ENCODE measurements at regions not wholly inside any gene's neighbourhood (a gene's known extent, or its start where the extent isn't known, plus 50 kb on each side); places are given as distances from the start of the nearest gene placed in this dataset.

GRCh38 chr10:107379601-107380000 lies 215.1 kb upstream of the SORCS1 start:
- DNase-seq: no peak

GRCh38 chr10:107371801-107372200 lies 207.3 kb upstream of the SORCS1 start:
- DNase-seq: no peak

GRCh38 chr10:107364872-107365271 lies 200.4 kb upstream of the SORCS1 start:
- no peak for DNase-seq

- no peak for DNase-seq
Measured at GRCh38 chr10:107362306-107362705, 197.8 kb upstream of the SORCS1 start.

GRCh38 chr10:107357033-107357432 lies 192.5 kb upstream of the SORCS1 start:
- no peak for DNase-seq

GRCh38 chr10:107356396-107356795 lies 191.9 kb upstream of the SORCS1 start:
- no peak for DNase-seq

GRCh38 chr10:107342711-107343110 lies 178.2 kb upstream of the SORCS1 start:
- DNase-seq: no peak

- no peak for DNase-seq
Measured at GRCh38 chr10:107341281-107341680, 176.8 kb upstream of the SORCS1 start.

- DNase-seq: no peak
Measured at GRCh38 chr10:107340326-107340725, 175.8 kb upstream of the SORCS1 start.

- DNase-seq: no peak
Measured at GRCh38 chr10:107336061-107336460, 171.6 kb upstream of the SORCS1 start.

GRCh38 chr10:107317592-107317991 lies 153.1 kb upstream of the SORCS1 start:
- no peak for DNase-seq

GRCh38 chr10:107303203-107303602 lies 138.7 kb upstream of the SORCS1 start:
- no peak for DNase-seq

GRCh38 chr10:107299606-107300005 lies 135.1 kb upstream of the SORCS1 start:
- DNase-seq: no peak

- DNase-seq: no peak
Measured at GRCh38 chr10:107284187-107284586, 119.7 kb upstream of the SORCS1 start.

GRCh38 chr10:107280293-107280692 lies 115.8 kb upstream of the SORCS1 start:
- DNase-seq: peak; percentile 1

- DNase-seq: no peak
Measured at GRCh38 chr10:107277591-107277990, 113.1 kb upstream of the SORCS1 start.

- no peak for DNase-seq
Measured at GRCh38 chr10:107275806-107276205, 111.3 kb upstream of the SORCS1 start.

- no peak for DNase-seq
Measured at GRCh38 chr10:107269626-107270025, 105.1 kb upstream of the SORCS1 start.

- no peak for DNase-seq
Measured at GRCh38 chr10:107264742-107265141, 100.2 kb upstream of the SORCS1 start.

- no peak for DNase-seq
Measured at GRCh38 chr10:107244122-107244521, 79.6 kb upstream of the SORCS1 start.

- no peak for DNase-seq
Measured at GRCh38 chr10:107238275-107238674, 73.8 kb upstream of the SORCS1 start.

GRCh38 chr10:107232013-107232412 lies 67.5 kb upstream of the SORCS1 start:
- DNase-seq: no peak

GRCh38 chr10:107230887-107231286 lies 66.4 kb upstream of the SORCS1 start:
- no peak for DNase-seq

GRCh38 chr10:107215681-107216080 lies 51.2 kb upstream of the SORCS1 start:
- DNase-seq: no peak

Measured in NCI-H69 (cell line).